SK-N-SH treated with all-trans-retinoic acid at 6 μM for 48 hours (cell line): ENCODE measurements at regions not wholly inside any gene's neighbourhood (a gene's known extent, or its start where the extent isn't known, plus 50 kb on each side); places are given as distances from the start of the nearest gene placed in this dataset.
"Not testable (repeated sequence)": the region's sequence is repeated elsewhere in the genome, so short reads cannot be mapped to it uniquely, and the experiment has no call there.

Experiments
- ISL1 ChIP-seq: fragments of 250-450 bp; sonication (Bioruptor Pico); IDR thresholded peaks from 2 replicates; pipeline ENCODE4 v2.1.2; 2022; ENCODE audit warnings: mild to moderate bottlenecking, moderate library complexity
- PATZ1 ChIP-seq: fragments of 250-450 bp; sonication (Bioruptor Pico); IDR thresholded peaks from 2 replicates; pipeline ENCODE4 v1.8.0; 2020; ENCODE audit warnings: mild to moderate bottlenecking, moderate library complexity, borderline replicate concordance
- TOX ChIP-seq: fragments of 250-450 bp; sonication (Bioruptor Pico); IDR thresholded peaks from 2 replicates; pipeline ENCODE4 v1.8.0; 2021; ENCODE audit warnings: mild to moderate bottlenecking, moderate library complexity, borderline replicate concordance
- ZC3H10 ChIP-seq: fragments of 250-450 bp; sonication (Bioruptor Pico); IDR thresholded peaks from 2 replicates; pipeline ENCODE4 v1.5.1; 2021; ENCODE audit warnings: mild to moderate bottlenecking, moderate library complexity
- ZFP30 ChIP-seq: fragments of 450-650 bp; formaldehyde crosslinking; IDR thresholded peaks from 2 replicates; pipeline ENCODE4 v1.5.0; 2022; ENCODE audit warnings: mild to moderate bottlenecking, moderate library complexity
- ZNF8 ChIP-seq: fragments of 450-650 bp; formaldehyde crosslinking; IDR thresholded peaks from 2 replicates; pipeline ENCODE4 v1.5.0; 2020; ENCODE audit warnings: mild to moderate bottlenecking, moderate library complexity
- TF ChIP-seq, protein P1 (sequence below): fragments of 250-450 bp; sonication (Bioruptor Pico); IDR thresholded peaks from 2 replicates; pipeline ENCODE4 v1.8.0; 2021; ENCODE audit warnings: low read depth, mild to moderate bottlenecking, moderate library complexity, borderline replicate concordance

DNA sequence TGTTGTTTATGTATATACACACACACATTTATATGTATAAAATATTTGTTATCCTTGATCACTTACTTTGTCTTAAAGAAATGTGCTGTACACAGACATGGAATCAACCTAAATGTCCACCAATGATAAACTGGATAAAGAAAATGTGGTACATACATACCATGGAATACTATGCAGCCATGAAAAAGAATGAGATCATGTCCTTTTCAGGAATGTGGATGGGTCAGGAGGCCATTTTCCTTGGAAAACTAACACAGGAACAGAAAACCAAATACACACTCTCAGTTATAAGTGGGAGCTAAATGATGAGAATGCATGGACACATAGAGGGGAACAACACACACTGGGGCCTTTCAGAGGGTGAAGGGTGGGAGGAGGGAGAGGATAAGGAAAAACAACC lies 534.7 kb downstream of the FLRT2 start:
- TF ChIP-seq PATZ1, ZNF8, ISL1, TOX, ZFP30, ZC3H10 (CRISPR knock-in tag): not testable (repeated sequence)
- TF ChIP-seq, protein P1, sequence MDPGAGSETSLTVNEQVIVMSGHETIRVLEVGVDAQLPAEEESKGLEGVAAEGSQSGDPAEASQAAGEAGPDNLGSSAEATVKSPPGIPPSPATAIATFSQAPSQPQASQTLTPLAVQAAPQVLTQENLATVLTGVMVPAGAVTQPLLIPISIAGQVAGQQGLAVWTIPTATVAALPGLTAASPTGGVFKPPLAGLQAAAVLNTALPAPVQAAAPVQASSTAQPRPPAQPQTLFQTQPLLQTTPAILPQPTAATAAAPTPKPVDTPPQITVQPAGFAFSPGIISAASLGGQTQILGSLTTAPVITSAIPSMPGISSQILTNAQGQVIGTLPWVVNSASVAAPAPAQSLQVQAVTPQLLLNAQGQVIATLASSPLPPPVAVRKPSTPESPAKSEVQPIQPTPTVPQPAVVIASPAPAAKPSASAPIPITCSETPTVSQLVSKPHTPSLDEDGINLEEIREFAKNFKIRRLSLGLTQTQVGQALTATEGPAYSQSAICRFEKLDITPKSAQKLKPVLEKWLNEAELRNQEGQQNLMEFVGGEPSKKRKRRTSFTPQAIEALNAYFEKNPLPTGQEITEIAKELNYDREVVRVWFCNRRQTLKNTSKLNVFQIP (CRISPR knock-in tag): not testable (repeated sequence)
